Testis (tissue), 2 donors: ENCODE measurements at regions not wholly inside any gene's neighbourhood (a gene's known extent, or its start where the extent isn't known, plus 50 kb on each side); places are given as distances from the start of the nearest gene placed in this dataset.

Source experiments
- CTCF ChIP-seq, 3 experiments: fragments of 450-650 bp in 2 of 3; fragments of 200-600 bp in 1 of 3; sonication (generic) in 1 of 3; IDR thresholded peaks; one replicate each; pipeline ENCODE4 v1.5.1; 2016 to 2019; ENCODE audit warnings: antibody characterized with exemption in 3 of 3, mild to moderate bottlenecking in 2 of 3, moderate library complexity in 1 of 3
- POLR2A ChIP-seq: fragments of 450-650 bp; IDR thresholded peaks from one replicate; pipeline ENCODE4 v1.6.1; 2017; ENCODE audit warnings: antibody characterized with exemption, mild to moderate bottlenecking, moderate library complexity

GRCh38 chrX:99549381-99549780 is 860.7 kb downstream of the PCDH19 start:
- peak in 1 of 3 experiments; percentile 11 for TF ChIP-seq CTCF (IDR thresholded peaks at IDR 0.05)
- no peak for TF ChIP-seq POLR2A
